ENCODE measurements at regions not wholly inside any gene's neighbourhood (a gene's known extent, or its start where the extent isn't known, plus 50 kb on each side); places are given as distances from the start of the nearest gene placed in this dataset.

DNA sequence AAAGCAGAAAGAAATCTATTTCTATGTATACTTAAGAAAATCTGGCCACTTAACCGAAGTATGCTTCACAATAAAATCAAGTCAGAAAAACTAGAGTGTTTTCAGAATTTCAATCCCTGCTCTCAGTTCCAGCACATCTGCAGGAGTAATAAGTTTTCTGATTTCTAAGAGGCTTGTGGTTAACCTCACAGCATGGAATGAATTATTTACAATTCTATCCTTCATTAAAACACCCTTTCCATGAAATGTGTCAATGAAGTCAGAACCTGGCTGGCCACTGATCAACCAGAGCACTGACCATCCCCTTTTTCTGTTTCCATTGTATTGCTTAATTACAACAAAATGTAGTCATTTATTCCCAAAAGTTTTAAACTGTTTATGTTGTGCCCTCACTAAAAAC is 781.4 kb upstream of the INTU start:
- Histone ChIP-seq H3K9me2 (ENCODE audit: insufficient read depth) (peaks cover 5% of the 10 kb centered on the region; the same call in 1 of the 2 replicates), H2AFZ (0 out of 2 replicates have a peak overlapping the region, but pooled peaks have one; percentile 9), H3K4me1 (ENCODE audit: insufficient read depth) (peaks cover 36% of the 10 kb centered on the region), H3K36me3 (ENCODE audit: low read depth) (no peaks in the 10 kb centered on the region), H4K20me1 (ENCODE audit: insufficient read depth) (no peaks in the 10 kb centered on the region), H3K27ac (peak overlapping the region; percentile 29), H3K79me2 (ENCODE audit: insufficient read depth) (no peaks in the 10 kb centered on the region), H3K4me3 (no peak overlapping the region), H3K9ac (no peak overlapping the region), H3F3A (ENCODE audit: insufficient read depth) (peaks cover 26% of the 10 kb centered on the region), H3K9me3 (ENCODE audit: low read depth) (no peaks in the 10 kb centered on the region), H3K4me2 (ENCODE audit: unreplicated experiment) (peak overlapping the region; percentile 30), H3K27me3 (replicated peaks; ENCODE audit: insufficient read depth) (no peaks in the 10 kb centered on the region)
- no peak for TF ChIP-seq EZH2phosphoT487 (IDR thresholded peaks at IDR 0.05; ENCODE audit: insufficient read depth, low read depth)
- no peak for TF ChIP-seq EZH2 (IDR thresholded peaks at IDR 0.05; ENCODE audit: insufficient read depth, poor library complexity, severe bottlenecking)
- 56 to 64% methylated on average over 1 of the region's 1 CpG for WGBS, 2 experiments (ENCODE audit: low coverage in 1 of 2, low lambda C conversion rate in 2 of 2, missing lambda C conversion rate in 2 of 2)
- peak; percentile 31 for DNase-seq
- in situ Hi-C loops (cut with MboI), result no loop called here

DNA sequence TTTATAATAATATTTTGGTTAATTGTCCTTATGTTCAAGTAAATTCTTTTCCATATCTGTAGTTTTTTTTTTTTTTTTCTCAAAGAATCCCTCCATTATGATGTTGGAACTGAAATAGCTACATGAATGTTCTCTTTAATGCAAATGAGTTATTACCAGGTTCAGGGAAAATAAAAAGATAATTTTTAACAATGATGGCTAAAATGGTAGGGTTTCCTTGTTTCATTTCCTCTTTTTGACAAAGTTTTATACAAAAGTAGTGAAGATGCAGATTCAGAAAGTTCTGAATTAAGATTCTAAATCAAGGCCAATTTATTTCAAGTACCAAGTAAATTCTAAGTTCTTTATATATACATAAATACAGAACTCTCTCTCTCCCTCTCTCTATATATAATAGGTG is 779.0 kb upstream of the INTU start:
- no peaks in the 10 kb centered on the region for H3K36me3 ChIP-seq (ENCODE audit: low read depth)
- H3K9me2 ChIP-seq (ENCODE audit: insufficient read depth), result peaks cover 4% of the 10 kb centered on the region; the same call in 1 of the 2 replicates
- TF ChIP-seq EZH2phosphoT487 (IDR thresholded peaks at IDR 0.05; ENCODE audit: insufficient read depth, low read depth) (no peak), EZH2 (IDR thresholded peaks at IDR 0.05; ENCODE audit: insufficient read depth, poor library complexity, severe bottlenecking) (no peak)
- H3K27ac ChIP-seq, result no peak overlapping the region
- in situ Hi-C loops (cut with MboI), result no loop called here
- H4K20me1 ChIP-seq (ENCODE audit: insufficient read depth), result no peaks in the 10 kb centered on the region
- no peak overlapping the region for H3K9ac ChIP-seq
- H3F3A ChIP-seq (ENCODE audit: insufficient read depth), result peaks cover 26% of the 10 kb centered on the region
- H3K4me2 ChIP-seq (ENCODE audit: unreplicated experiment), result no peak overlapping the region
- no peak overlapping the region for H3K4me3 ChIP-seq
- H3K9me3 ChIP-seq (ENCODE audit: low read depth), result no peaks in the 10 kb centered on the region
- H3K4me1 ChIP-seq (ENCODE audit: insufficient read depth), result peaks cover 34% of the 10 kb centered on the region
- no peaks in the 10 kb centered on the region for H3K79me2 ChIP-seq (ENCODE audit: insufficient read depth)
- no peak for DNase-seq
- no peaks in the 10 kb centered on the region for H3K27me3 ChIP-seq (replicated peaks; ENCODE audit: insufficient read depth)
- H2AFZ ChIP-seq, result no peak overlapping the region

DNA sequence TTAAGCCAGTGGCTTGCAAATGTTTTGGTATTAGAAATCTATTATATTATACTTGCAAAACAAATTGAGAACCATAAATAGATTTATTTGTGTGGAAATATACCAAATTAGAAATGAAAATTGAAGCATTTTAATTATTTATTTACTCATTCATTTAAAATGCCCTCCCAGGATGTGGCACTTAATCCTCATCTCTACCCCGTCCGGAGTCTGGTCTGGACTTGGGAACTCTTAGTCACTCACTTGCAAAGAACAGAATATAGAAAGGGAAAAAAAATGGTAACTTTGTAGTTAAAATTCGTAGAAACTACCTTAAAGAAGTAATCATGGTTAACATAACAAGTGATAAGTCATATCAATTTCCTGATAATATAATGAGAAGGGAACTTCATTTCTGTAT is 775.9 kb upstream of the INTU start:
- no peaks in the 10 kb centered on the region for H3K36me3 ChIP-seq (ENCODE audit: low read depth)
- no peak overlapping the region for H3K27ac ChIP-seq
- H3K27me3 ChIP-seq (replicated peaks; ENCODE audit: insufficient read depth), result no peaks in the 10 kb centered on the region
- TF ChIP-seq EZH2 (IDR thresholded peaks at IDR 0.05; ENCODE audit: insufficient read depth, poor library complexity, severe bottlenecking) (no peak), EZH2phosphoT487 (IDR thresholded peaks at IDR 0.05; ENCODE audit: insufficient read depth, low read depth) (no peak)
- in situ Hi-C loops (cut with MboI), result no loop called here
- H2AFZ ChIP-seq, result no peak overlapping the region
- no peaks in the 10 kb centered on the region for H3K9me3 ChIP-seq (ENCODE audit: low read depth)
- no peaks in the 10 kb centered on the region for H4K20me1 ChIP-seq (ENCODE audit: insufficient read depth)
- H3K4me2 ChIP-seq (ENCODE audit: unreplicated experiment), result no peak overlapping the region
- WGBS, 2 experiments (ENCODE audit: low coverage in 1 of 2, low lambda C conversion rate in 2 of 2, missing lambda C conversion rate in 2 of 2), result 87 to 91% methylated on average over 3 of the region's 3 CpGs
- H3K9ac ChIP-seq, result no peak overlapping the region
- H3K79me2 ChIP-seq (ENCODE audit: insufficient read depth), result no peaks in the 10 kb centered on the region
- H3K4me1 ChIP-seq (ENCODE audit: insufficient read depth), result peaks cover 3% of the 10 kb centered on the region
- DNase-seq, result no peak
- no peak overlapping the region for H3K4me3 ChIP-seq
- H3K9me2 ChIP-seq (ENCODE audit: insufficient read depth), result no peaks in the 10 kb centered on the region
- no peaks in the 10 kb centered on the region for H3F3A ChIP-seq (ENCODE audit: insufficient read depth)

DNA sequence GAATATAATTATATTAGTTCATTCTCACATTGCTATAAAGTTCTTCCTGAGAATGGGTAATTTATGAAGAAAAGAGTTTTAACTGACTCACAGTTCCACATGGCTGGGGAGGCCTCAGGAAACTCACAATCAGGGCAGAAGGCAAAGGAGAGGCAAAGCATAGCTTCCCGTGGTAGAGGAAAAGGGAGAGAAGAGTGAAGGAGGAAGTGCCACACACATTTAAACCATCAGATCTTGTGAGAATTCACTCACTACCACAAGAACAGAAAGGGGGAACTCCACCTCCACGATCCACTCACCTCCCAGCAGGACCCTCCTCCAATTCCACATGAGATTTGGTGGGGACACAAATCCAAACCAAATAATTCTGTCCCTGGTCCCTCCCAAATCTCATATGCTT is 773.4 kb upstream of the INTU start:
- Histone ChIP-seq H3K27me3 (replicated peaks; ENCODE audit: insufficient read depth) (no peaks in the 10 kb centered on the region), H3K9me3 (ENCODE audit: low read depth) (no peaks in the 10 kb centered on the region), H3K9ac (no peak overlapping the region), H3F3A (ENCODE audit: insufficient read depth) (no peaks in the 10 kb centered on the region), H3K79me2 (ENCODE audit: insufficient read depth) (no peaks in the 10 kb centered on the region), H3K4me3 (no peak overlapping the region), H2AFZ (no peak overlapping the region), H3K4me1 (ENCODE audit: insufficient read depth) (no peaks in the 10 kb centered on the region), H3K36me3 (ENCODE audit: low read depth) (no peaks in the 10 kb centered on the region), H3K4me2 (ENCODE audit: unreplicated experiment) (no peak overlapping the region), H3K9me2 (ENCODE audit: insufficient read depth) (no peaks in the 10 kb centered on the region), H4K20me1 (ENCODE audit: insufficient read depth) (no peaks in the 10 kb centered on the region), H3K27ac (no peak overlapping the region)
- in situ Hi-C loops (cut with MboI), result no loop called here
- 73 to 75% methylated on average over 2 of the region's 2 CpGs for WGBS, 2 experiments (ENCODE audit: low coverage in 1 of 2, low lambda C conversion rate in 2 of 2, missing lambda C conversion rate in 2 of 2)
- no peak for TF ChIP-seq EZH2phosphoT487 (IDR thresholded peaks at IDR 0.05; ENCODE audit: insufficient read depth, low read depth)
- TF ChIP-seq EZH2 (IDR thresholded peaks at IDR 0.05; ENCODE audit: insufficient read depth, poor library complexity, severe bottlenecking), result no peak
- DNase-seq, result no peak

DNA sequence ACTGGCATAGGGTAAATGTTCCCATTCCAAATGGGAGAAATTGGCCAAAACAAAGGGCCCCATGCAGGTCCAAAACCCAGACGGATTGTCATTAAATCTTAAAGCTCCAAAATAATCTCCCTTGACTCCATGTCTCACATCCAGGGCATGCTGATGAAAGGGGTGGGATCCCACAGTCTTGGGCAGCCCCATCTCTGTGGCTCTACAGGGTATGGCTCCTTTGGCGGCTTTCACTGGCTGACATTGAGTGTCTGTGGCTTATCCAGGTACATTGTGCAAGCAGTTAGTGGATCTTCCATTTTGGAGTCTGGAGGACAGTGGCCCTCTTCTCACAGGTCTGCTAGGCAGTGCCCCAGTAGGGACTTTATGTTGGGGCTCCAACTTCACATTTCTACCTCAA is 772.9 kb upstream of the INTU start:
- H2AFZ ChIP-seq, result no peak overlapping the region
- H3K4me3 ChIP-seq, result no peak overlapping the region
- no peaks in the 10 kb centered on the region for H3K4me1 ChIP-seq (ENCODE audit: insufficient read depth)
- no peaks in the 10 kb centered on the region for H3F3A ChIP-seq (ENCODE audit: insufficient read depth)
- no peaks in the 10 kb centered on the region for H3K36me3 ChIP-seq (ENCODE audit: low read depth)
- TF ChIP-seq EZH2 (IDR thresholded peaks at IDR 0.05; ENCODE audit: insufficient read depth, poor library complexity, severe bottlenecking) (no peak), EZH2phosphoT487 (IDR thresholded peaks at IDR 0.05; ENCODE audit: insufficient read depth, low read depth) (no peak)
- no peak overlapping the region for H3K4me2 ChIP-seq (ENCODE audit: unreplicated experiment)
- in situ Hi-C loops (cut with MboI), result no loop called here
- H3K9me2 ChIP-seq (ENCODE audit: insufficient read depth), result no peaks in the 10 kb centered on the region
- 87 to 93% methylated on average over 2 of the region's 2 CpGs for WGBS, 2 experiments (ENCODE audit: low coverage in 1 of 2, low lambda C conversion rate in 2 of 2, missing lambda C conversion rate in 2 of 2)
- H3K27me3 ChIP-seq (replicated peaks; ENCODE audit: insufficient read depth), result no peaks in the 10 kb centered on the region
- no peaks in the 10 kb centered on the region for H4K20me1 ChIP-seq (ENCODE audit: insufficient read depth)
- no peaks in the 10 kb centered on the region for H3K9me3 ChIP-seq (ENCODE audit: low read depth)
- no peak for DNase-seq
- H3K79me2 ChIP-seq (ENCODE audit: insufficient read depth), result no peaks in the 10 kb centered on the region
- H3K9ac ChIP-seq, result no peak overlapping the region
- H3K27ac ChIP-seq, result no peak overlapping the region

Data from GM23248 (cell line).